Globus pallidus (tissue), 1 donor: ENCODE measurements at regions not wholly inside any gene's neighbourhood (a gene's known extent, or its start where the extent isn't known, plus 50 kb on each side); places are given as distances from the start of the nearest gene placed in this dataset.

Experiments
- DNase-seq: peaks from one replicate; pipeline ENCODE4 v3.0.0-alpha.2; 2015; ENCODE audit warnings: low spot score

- no peak for DNase-seq
These were observed 50.9 kb upstream of the ETV3 start for GRCh38 chr1:157189096-157189495.
